ENCODE measurements at regions not wholly inside any gene's neighbourhood (a gene's known extent, or its start where the extent isn't known, plus 50 kb on each side); places are given as distances from the start of the nearest gene placed in this dataset.

GRCh38 chr12:22866406-22866805 lies 241.4 kb downstream of the ETNK1 start:
- DNase-seq (ENCODE audit: extremely low read depth, low read depth), result no peak
- no peak for TF ChIP-seq CTCF (IDR thresholded peaks at IDR 0.05; ENCODE audit: low read depth, low read length)

- TF ChIP-seq CTCF (IDR thresholded peaks at IDR 0.05; ENCODE audit: low read depth, low read length), result no peak
- no peak for DNase-seq (ENCODE audit: extremely low read depth, low read depth)
These were observed 249.2 kb downstream of the ETNK1 start for GRCh38 chr12:22874151-22874550.

- DNase-seq (ENCODE audit: extremely low read depth, low read depth), result no peak
- TF ChIP-seq CTCF (IDR thresholded peaks at IDR 0.05; ENCODE audit: low read depth, low read length), result no peak
These were observed 251.3 kb downstream of the ETNK1 start for GRCh38 chr12:22876262-22876661.

GRCh38 chr12:22879203-22879602 lies 254.2 kb downstream of the ETNK1 start:
- no peak for TF ChIP-seq CTCF (IDR thresholded peaks at IDR 0.05; ENCODE audit: low read depth, low read length)
- no peak for DNase-seq (ENCODE audit: extremely low read depth, low read depth)

GRCh38 chr12:22880331-22880730 lies 255.4 kb downstream of the ETNK1 start:
- TF ChIP-seq CTCF (IDR thresholded peaks at IDR 0.05; ENCODE audit: low read depth, low read length), result no peak
- no peak for DNase-seq (ENCODE audit: extremely low read depth, low read depth)

GRCh38 chr12:22880807-22881206 lies 255.8 kb downstream of the ETNK1 start:
- DNase-seq (ENCODE audit: extremely low read depth, low read depth), result no peak
- TF ChIP-seq CTCF (IDR thresholded peaks at IDR 0.05; ENCODE audit: low read depth, low read length), result no peak

- no peak for TF ChIP-seq CTCF (IDR thresholded peaks at IDR 0.05; ENCODE audit: low read depth, low read length)
- no peak for DNase-seq (ENCODE audit: extremely low read depth, low read depth)
These were observed 257.0 kb downstream of the ETNK1 start for GRCh38 chr12:22881878-22882385.

Measured in AG09319 (cell line).